GM19395 (cell line): ENCODE measurements at regions not wholly inside any gene's neighbourhood (a gene's known extent, or its start where the extent isn't known, plus 50 kb on each side); places are given as distances from the start of the nearest gene placed in this dataset.

Source experiments
- ATAC-seq: cut with Tn5 transposase; IDR thresholded peaks from one replicate; pipeline ENCODE4 v1.9.1; 2021; ENCODE audit warnings: mild to moderate bottlenecking, moderate library complexity; ENCODE audit not compliant: unreplicated experiment

GRCh38 chr1:58430421-58431275 lies 115.9 kb downstream of the OMA1 start:
- no peak for ATAC-seq

GRCh38 chr1:58426918-58427317 lies 119.6 kb downstream of the OMA1 start:
- no peak for ATAC-seq

- ATAC-seq = no peak
Measured at GRCh38 chr1:58422436-58422835, 124.1 kb downstream of the OMA1 start.

GRCh38 chr1:58418283-58419228 lies 128.0 kb downstream of the OMA1 start:
- ATAC-seq = no peak

GRCh38 chr1:58412071-58412580 lies 134.4 kb downstream of the OMA1 start:
- no peak for ATAC-seq

- ATAC-seq = no peak
Measured at GRCh38 chr1:58409890-58410289, 136.6 kb downstream of the OMA1 start.

- ATAC-seq = no peak
Measured at GRCh38 chr1:58409336-58409735, 137.2 kb downstream of the OMA1 start.

GRCh38 chr1:58406301-58407071 lies 140.0 kb downstream of the OMA1 start:
- no peak for ATAC-seq

GRCh38 chr1:58405660-58406059 lies 140.9 kb downstream of the OMA1 start:
- no peak for ATAC-seq

GRCh38 chr1:58403894-58404293 lies 142.6 kb downstream of the OMA1 start:
- ATAC-seq = no peak

GRCh38 chr1:58402444-58402843 lies 144.1 kb downstream of the OMA1 start:
- no peak for ATAC-seq

- ATAC-seq = no peak
Measured at GRCh38 chr1:58401991-58402390, 144.5 kb downstream of the OMA1 start.

GRCh38 chr1:58399176-58399575 lies 147.3 kb downstream of the OMA1 start:
- no peak for ATAC-seq

GRCh38 chr1:58398714-58399113 lies 147.8 kb downstream of the OMA1 start:
- ATAC-seq = no peak

GRCh38 chr1:58397187-58397820 lies 149.2 kb downstream of the OMA1 start:
- ATAC-seq = no peak

GRCh38 chr1:58396150-58396549 lies 150.4 kb downstream of the OMA1 start:
- no peak for ATAC-seq

GRCh38 chr1:58395355-58395754 lies 151.2 kb downstream of the OMA1 start:
- no peak for ATAC-seq

GRCh38 chr1:58392083-58392482 lies 154.4 kb downstream of the OMA1 start:
- peak; percentile 69 for ATAC-seq

GRCh38 chr1:58391514-58391913 lies 155.0 kb downstream of the OMA1 start:
- no peak for ATAC-seq

GRCh38 chr1:58391056-58391455 lies 155.5 kb downstream of the OMA1 start:
- no peak for ATAC-seq
